DOHH2 (cell line): ENCODE measurements at regions not wholly inside any gene's neighbourhood (a gene's known extent, or its start where the extent isn't known, plus 50 kb on each side); places are given as distances from the start of the nearest gene placed in this dataset.

ENCODE experiments used
- H3F3A ChIP-seq: fragments of 200-600 bp; sonication (generic), shearing (Covaris generic); 2 replicates; pipeline ENCODE4 v1.6.0; 2016; ENCODE audit warnings: antibody characterized with exemption, mild to moderate bottlenecking; ENCODE audit not compliant: control insufficient read depth, insufficient read depth
- H3K27ac ChIP-seq: fragments of 200-600 bp; sonication (generic); 2 replicates; pipeline ENCODE4 v1.5.1; 2014; ENCODE audit warnings: low read depth, mild to moderate bottlenecking, low read length, moderate library complexity
- H3K27me3 ChIP-seq: fragments of 200-600 bp; sonication (generic); 2 replicates; pipeline ENCODE4 v1.6.1; 2014; ENCODE audit warnings: mild to moderate bottlenecking, low read length, mixed read lengths; ENCODE audit not compliant: control insufficient read depth
- H3K36me3 ChIP-seq: fragments of 200-600 bp; sonication (generic); 2 replicates; pipeline ENCODE4 v1.6.1; 2014; ENCODE audit warnings: mild to moderate bottlenecking, low read length, moderate library complexity, mixed read lengths; ENCODE audit not compliant: control insufficient read depth
- H3K4me1 ChIP-seq: fragments of 200-600 bp; sonication (generic); 2 replicates; pipeline ENCODE4 v1.6.1; 2014; ENCODE audit warnings: mild to moderate bottlenecking, low read length, mixed read lengths; ENCODE audit not compliant: control insufficient read depth
- H3K4me2 ChIP-seq: fragments of 200-600 bp; sonication (generic); 2 replicates; pipeline ENCODE4 v1.6.0; 2014; ENCODE audit warnings: mild to moderate bottlenecking, low read length, moderate library complexity
- H3K4me3 ChIP-seq: fragments of 200-600 bp; sonication (generic); 2 replicates; pipeline ENCODE4 v1.5.1; 2014; ENCODE audit warnings: mild to moderate bottlenecking, low read length, mixed read lengths
- H3K79me2 ChIP-seq: fragments of 200-600 bp; sonication (generic); 2 replicates; pipeline ENCODE4 v1.6.1; 2014; ENCODE audit warnings: mild to moderate bottlenecking, low read length, mixed read lengths; ENCODE audit not compliant: control insufficient read depth
- H3K9me2 ChIP-seq: fragments of 200-600 bp; sonication (generic); replicated peaks from 2 replicates; pipeline ENCODE4 v1.6.1; 2014; ENCODE audit warnings: mild to moderate bottlenecking, low read length, mixed read lengths; ENCODE audit not compliant: control insufficient read depth
- H3K9me3 ChIP-seq: fragments of 200-600 bp; sonication (generic); 2 replicates; pipeline ENCODE4 v1.6.1; 2014; ENCODE audit warnings: antibody characterized with exemption, low read length, mixed read lengths; ENCODE audit not compliant: control insufficient read depth, insufficient read depth
- H4K20me1 ChIP-seq: fragments of 200-600 bp; sonication (generic); 2 replicates; pipeline ENCODE4 v1.6.0; 2014; ENCODE audit warnings: low read depth, mild to moderate bottlenecking, antibody characterized with exemption, low read length, moderate library complexity; ENCODE audit not compliant: control insufficient read depth, insufficient read depth
- CTCF ChIP-seq: fragments of 200-600 bp; sonication (generic); IDR thresholded peaks from one replicate; pipeline ENCODE4 v1.5.1; 2014; ENCODE audit warnings: antibody characterized with exemption, mild to moderate bottlenecking, low read depth, low read length; ENCODE audit not compliant: poor library complexity, severe bottlenecking
- EZH2phosphoT487 ChIP-seq: fragments of 200-600 bp; sonication (generic); IDR thresholded peaks from 2 replicates; pipeline ENCODE4 v1.6.1; 2017; ENCODE audit warnings: borderline replicate concordance, mild to moderate bottlenecking, antibody characterized with exemption, low read length, moderate library complexity, mixed read lengths

GRCh38 chr2:145464866-145465265 is 944.9 kb upstream of the ZEB2 start:
- no peaks in the 10 kb centered on the region for H3K27me3 ChIP-seq
- no peaks in the 10 kb centered on the region for H4K20me1 ChIP-seq

GRCh38 chr2:145460112-145460511 is 940.2 kb upstream of the ZEB2 start:
- H3F3A ChIP-seq: no peaks in the 10 kb centered on the region
- no peaks in the 10 kb centered on the region for H3K4me1 ChIP-seq
- H3K36me3 ChIP-seq: no peaks in the 10 kb centered on the region
- no peak for TF ChIP-seq CTCF
- TF ChIP-seq EZH2phosphoT487: no peak
- no peak overlapping the region for H3K4me2 ChIP-seq
- no peak overlapping the region for H3K27ac ChIP-seq
- H3K9me3 ChIP-seq: peaks cover 13% of the 10 kb centered on the region; the same call in 1 of the 2 replicates
- H3K79me2 ChIP-seq: no peaks in the 10 kb centered on the region
- H3K27me3 ChIP-seq: no peaks in the 10 kb centered on the region
- H3K4me3 ChIP-seq: no peak overlapping the region
- no peaks in the 10 kb centered on the region for H3K9me2 ChIP-seq
- no peaks in the 10 kb centered on the region for H4K20me1 ChIP-seq

More at GRCh38 chr2:145464866-145465265, 944.9 kb upstream of the ZEB2 start:
- no peaks in the 10 kb centered on the region for H3K9me2 ChIP-seq
- no peaks in the 10 kb centered on the region for H3F3A ChIP-seq
- no peak for TF ChIP-seq EZH2phosphoT487
- TF ChIP-seq CTCF: no peak
- peaks cover 7% of the 10 kb centered on the region; the same call in 1 of the 2 replicates for H3K9me3 ChIP-seq
- H3K27ac ChIP-seq: no peak overlapping the region
- H3K36me3 ChIP-seq: no peaks in the 10 kb centered on the region
- no peak overlapping the region for H3K4me3 ChIP-seq
- no peaks in the 10 kb centered on the region for H3K4me1 ChIP-seq
- H3K4me2 ChIP-seq: no peak overlapping the region
- no peaks in the 10 kb centered on the region for H3K79me2 ChIP-seq

- no peaks in the 10 kb centered on the region for H3K9me3 ChIP-seq
- H3K4me2 ChIP-seq: no peak overlapping the region
- H3K4me1 ChIP-seq: no peaks in the 10 kb centered on the region
- no peaks in the 10 kb centered on the region for H3K79me2 ChIP-seq
- no peaks in the 10 kb centered on the region for H3F3A ChIP-seq
- H3K27ac ChIP-seq: no peak overlapping the region
- H4K20me1 ChIP-seq: no peaks in the 10 kb centered on the region
- H3K9me2 ChIP-seq: no peaks in the 10 kb centered on the region
- no peak overlapping the region for H3K4me3 ChIP-seq
- H3K36me3 ChIP-seq: no peaks in the 10 kb centered on the region
- TF ChIP-seq CTCF (no peak), EZH2phosphoT487 (no peak)
- H3K27me3 ChIP-seq: no peaks in the 10 kb centered on the region
Observed at GRCh38 chr2:145431181-145431951, 911.4 kb upstream of the ZEB2 start.
